WI38 (cell line): ENCODE measurements at regions not wholly inside any gene's neighbourhood (a gene's known extent, or its start where the extent isn't known, plus 50 kb on each side); places are given as distances from the start of the nearest gene placed in this dataset.

Experiments used
- H3K4me3 ChIP-seq: 2 replicates; pipeline ENCODE4 v1.5.1; 2011; ENCODE audit warnings: low read depth, mild to moderate bottlenecking, control low read depth, low read length
- TF ChIP-seq, protein P1 (sequence below): IDR thresholded peaks from 2 replicates; pipeline ENCODE4 v1.5.1; 2012; ENCODE audit warnings: low read depth, mild to moderate bottlenecking, control low read depth, low read length

DNA sequence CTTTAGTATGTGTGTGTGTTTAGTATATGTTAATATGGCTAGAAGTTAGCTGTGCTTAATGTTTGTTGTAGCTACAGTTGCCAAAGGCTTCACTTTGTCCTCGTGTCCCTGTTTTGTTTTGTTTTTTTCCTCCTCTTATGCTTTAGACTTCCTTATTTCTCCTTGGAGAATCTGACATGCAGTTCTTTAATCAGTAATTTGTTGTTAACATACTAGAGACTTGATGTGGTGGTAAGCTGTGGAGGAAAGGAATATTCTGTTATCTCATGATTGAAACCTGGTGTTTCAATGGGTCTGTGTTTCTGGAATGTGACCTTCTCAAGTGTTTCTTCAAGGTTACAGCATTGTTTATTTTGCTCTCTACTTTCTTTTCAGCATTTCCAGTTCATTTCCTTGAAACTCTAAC lies 515.6 kb upstream of the ST8SIA4 start:
- H3K4me3 ChIP-seq = no peak overlapping the region
- TF ChIP-seq, protein P1, sequence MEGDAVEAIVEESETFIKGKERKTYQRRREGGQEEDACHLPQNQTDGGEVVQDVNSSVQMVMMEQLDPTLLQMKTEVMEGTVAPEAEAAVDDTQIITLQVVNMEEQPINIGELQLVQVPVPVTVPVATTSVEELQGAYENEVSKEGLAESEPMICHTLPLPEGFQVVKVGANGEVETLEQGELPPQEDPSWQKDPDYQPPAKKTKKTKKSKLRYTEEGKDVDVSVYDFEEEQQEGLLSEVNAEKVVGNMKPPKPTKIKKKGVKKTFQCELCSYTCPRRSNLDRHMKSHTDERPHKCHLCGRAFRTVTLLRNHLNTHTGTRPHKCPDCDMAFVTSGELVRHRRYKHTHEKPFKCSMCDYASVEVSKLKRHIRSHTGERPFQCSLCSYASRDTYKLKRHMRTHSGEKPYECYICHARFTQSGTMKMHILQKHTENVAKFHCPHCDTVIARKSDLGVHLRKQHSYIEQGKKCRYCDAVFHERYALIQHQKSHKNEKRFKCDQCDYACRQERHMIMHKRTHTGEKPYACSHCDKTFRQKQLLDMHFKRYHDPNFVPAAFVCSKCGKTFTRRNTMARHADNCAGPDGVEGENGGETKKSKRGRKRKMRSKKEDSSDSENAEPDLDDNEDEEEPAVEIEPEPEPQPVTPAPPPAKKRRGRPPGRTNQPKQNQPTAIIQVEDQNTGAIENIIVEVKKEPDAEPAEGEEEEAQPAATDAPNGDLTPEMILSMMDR = no peak

DNA sequence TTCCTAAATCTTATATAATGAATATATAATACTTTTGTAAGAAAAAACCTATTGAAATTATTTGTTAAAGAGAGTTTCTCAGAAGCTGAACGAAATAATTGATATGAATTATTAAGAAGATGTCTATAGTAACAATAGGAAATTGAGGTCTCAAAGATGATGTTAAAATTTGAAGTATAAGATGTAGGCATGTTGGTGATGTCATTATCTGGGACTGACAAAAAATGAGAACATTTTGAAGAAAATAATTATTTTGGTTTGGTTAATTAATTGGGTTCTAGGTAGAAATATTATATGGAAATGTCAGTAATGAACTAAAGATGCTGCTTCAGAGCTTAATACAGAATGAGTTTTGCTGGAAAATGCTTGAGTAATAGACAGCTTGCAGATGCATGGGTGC lies 501.4 kb upstream of the ST8SIA4 start:
- TF ChIP-seq, protein P1 = no peak
- no peak overlapping the region for H3K4me3 ChIP-seq

DNA sequence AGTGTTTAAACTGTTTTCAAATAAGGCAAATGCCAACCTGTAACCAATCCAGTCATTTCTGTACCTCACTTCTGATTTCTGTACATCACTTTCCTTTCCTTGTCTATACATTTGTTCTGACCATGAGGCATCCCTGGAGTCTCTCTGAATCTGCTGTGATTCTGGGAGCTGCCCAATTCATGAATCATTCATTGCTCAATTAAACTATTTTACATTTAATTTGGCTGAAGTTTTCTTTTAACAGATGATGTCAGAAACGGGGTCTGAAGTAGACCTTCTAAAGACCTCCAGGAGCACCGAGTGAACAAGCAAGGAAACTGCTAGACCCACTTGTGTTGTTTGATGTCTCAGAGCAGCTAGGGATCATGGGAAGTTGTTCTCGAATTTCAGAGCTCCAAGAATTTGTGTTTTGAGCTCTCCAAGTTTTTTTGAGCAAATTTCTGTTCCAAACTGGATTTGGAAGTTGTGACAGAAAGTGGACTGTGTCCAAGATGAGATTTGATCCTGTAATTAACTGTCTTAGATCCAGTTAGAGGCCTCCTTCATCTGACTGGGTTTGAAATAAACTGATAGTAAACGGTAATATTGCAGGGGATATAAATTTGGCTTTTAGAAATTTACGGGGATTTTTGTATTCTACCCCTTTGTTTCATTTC lies 490.8 kb upstream of the ST8SIA4 start:
- H3K4me3 ChIP-seq = no peak overlapping the region
- TF ChIP-seq, protein P1 = no peak

DNA sequence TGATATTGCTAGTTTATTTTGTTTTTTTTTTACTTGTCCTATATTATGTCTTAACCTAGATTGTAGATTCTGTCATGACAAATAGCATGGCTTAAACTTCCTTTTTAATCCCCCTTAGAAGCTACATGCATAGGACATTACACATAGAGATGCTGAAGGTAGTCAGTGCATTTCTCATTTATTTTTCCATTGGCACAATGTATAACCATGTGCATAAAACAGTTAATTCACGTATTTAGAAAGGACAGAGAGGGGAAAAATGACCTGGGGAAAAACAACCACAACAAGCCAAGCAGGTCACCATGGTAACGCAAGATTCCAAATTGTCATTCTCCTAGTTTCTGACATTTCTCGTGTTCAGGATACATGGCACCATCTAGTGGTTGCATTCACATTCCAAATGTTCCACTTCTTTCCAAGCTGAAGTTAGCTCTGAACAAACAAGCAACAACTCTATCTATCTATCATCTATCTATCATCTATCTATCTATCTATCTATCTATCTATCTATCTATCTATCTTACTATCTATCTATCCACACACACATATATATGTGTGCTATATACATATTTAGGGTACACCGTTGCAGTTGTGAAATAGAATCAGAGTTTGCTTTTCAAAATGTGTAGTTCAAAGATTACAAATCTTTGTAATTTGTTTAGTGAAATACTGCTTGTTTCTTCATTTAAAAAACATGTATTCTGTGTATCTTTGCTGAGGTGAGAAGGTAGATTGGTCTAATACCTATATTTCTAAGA lies 487.2 kb upstream of the ST8SIA4 start:
- H3K4me3 ChIP-seq = no peak overlapping the region
- TF ChIP-seq, protein P1 = no peak

DNA sequence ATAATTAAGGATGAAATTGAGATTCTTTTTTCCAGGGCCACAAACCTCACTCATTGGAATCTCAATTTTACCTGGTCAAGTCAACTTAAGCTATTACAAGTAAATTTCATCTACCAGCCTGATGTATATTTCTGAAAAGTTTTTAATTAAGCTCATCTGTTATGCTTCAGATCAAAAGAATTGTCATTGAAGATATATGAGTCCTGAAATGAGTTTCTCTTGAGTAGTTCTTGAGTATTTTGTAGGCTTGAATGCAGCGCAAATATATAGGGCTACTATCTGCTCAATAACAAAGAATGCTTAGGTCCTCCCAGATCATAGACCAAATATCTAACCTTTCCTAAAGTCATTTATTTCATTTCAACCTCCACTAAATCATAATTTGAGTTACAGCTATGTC lies 482.2 kb upstream of the ST8SIA4 start:
- TF ChIP-seq, protein P1 = no peak
- no peak overlapping the region for H3K4me3 ChIP-seq

DNA sequence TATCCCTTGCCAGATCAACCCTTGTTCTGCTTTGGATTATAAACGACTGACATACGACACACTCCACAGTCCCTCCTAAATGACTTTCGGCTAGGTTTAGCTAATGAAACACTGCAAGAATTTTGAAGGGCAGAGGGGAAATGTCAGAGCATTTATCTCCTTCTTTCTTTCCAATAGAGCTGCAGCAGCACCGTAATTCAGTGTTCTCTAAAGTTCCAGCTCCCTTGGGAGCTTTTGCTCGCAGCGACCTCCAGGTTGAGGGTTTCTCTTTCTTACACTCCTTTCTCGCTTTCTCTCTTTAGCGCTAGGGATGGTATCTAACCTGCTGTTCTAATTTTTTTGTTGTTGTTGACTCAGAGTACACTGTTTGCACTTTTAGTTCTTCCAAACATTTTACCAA lies 467.1 kb upstream of the ST8SIA4 start:
- TF ChIP-seq, protein P1 = no peak
- H3K4me3 ChIP-seq = no peak overlapping the region

DNA sequence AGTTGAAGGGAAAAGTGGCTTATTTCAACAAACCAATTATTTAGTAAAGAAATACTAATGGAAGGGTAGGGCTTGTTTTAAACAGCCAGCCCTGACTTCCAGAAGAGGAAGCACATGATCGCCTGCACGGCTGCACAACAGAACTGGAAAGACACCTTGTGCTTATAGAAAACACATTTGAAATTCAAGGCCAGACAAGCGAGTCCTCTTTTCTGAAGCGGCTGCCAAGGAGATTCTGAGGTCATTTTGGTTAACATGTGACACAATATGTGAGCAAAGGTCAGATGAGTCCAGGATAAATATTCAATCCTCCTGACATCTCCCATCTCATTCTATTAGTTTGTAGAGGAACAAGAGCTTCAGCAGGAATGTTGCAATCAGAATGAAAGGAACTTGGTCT lies 461.4 kb upstream of the ST8SIA4 start:
- no peak overlapping the region for H3K4me3 ChIP-seq
- TF ChIP-seq, protein P1 = no peak
